B cell (primary cell): ENCODE measurements at regions not wholly inside any gene's neighbourhood (a gene's known extent, or its start where the extent isn't known, plus 50 kb on each side); places are given as distances from the start of the nearest gene placed in this dataset.

Source experiments
- ATAC-seq: fragments of 200-7000 bp; cut with Tn5 transposase; one replicate; pipeline ENCODE4 v1.10.0; 2021; ENCODE audit warnings: low read depth, mild to moderate bottlenecking, moderate number of reproducible peaks, moderate library complexity
- CTCF ChIA-PET: fragments of 350-600 bp; sonication (Branson Sonifier 250); formaldehyde crosslinking; loops from one replicate; lab custom pipeline; 2021; ENCODE audit warnings: antibody characterized with exemption, inconsistent platforms; lab: Charles Lee
- POLR2A ChIA-PET: fragments of 350-600 bp; sonication (Branson Sonifier 250); formaldehyde crosslinking; loops from one replicate; lab custom pipeline; 2021; ENCODE audit warnings: antibody characterized with exemption; lab: Charles Lee
- DNase-seq: peaks from one replicate; pipeline ENCODE4 v3.0.0; 2013
- H2AFZ ChIP-seq: 2 replicates; pipeline ENCODE4 v1.6.1; 2012; ENCODE audit warnings: mild to moderate bottlenecking, low read depth, low read length; ENCODE audit not compliant: insufficient read depth, poor library complexity, severe bottlenecking
- H3K27ac ChIP-seq, 2 donors: 1 replicate in 1 of 2; 2 replicates in 1 of 2; pipeline ENCODE4 v1.5.1; 2012 to 2013; ENCODE audit warnings: low read length in 2 of 2, mild to moderate bottlenecking in 2 of 2, moderate library complexity in 1 of 2
- H3K27me3 ChIP-seq, 4 experiments: fragments of 200-600 bp in 1 of 4; sonication (generic) in 1 of 4; replicated peaks in 1 of 4; 1 replicate in 2 of 4; 2 replicates in 2 of 4; pipeline versions ENCODE4 v1.6.1 to v1.7.0; 2013 to 2016; ENCODE audit warnings: low read length in 3 of 4, mild to moderate bottlenecking in 2 of 4, mixed read lengths in 1 of 4, moderate library complexity in 1 of 4; ENCODE audit not compliant: insufficient read depth in 4 of 4, control insufficient read depth in 3 of 4; ENCODE audit errors: control extremely low read depth in 1 of 4
- H3K36me3 ChIP-seq, 2 experiments: replicated peaks in 1 of 2; 1 replicate in 1 of 2; 2 replicates in 1 of 2; pipeline versions ENCODE4 v1.6.1 to v1.7.1; 2013; ENCODE audit warnings: low read length in 1 of 2; ENCODE audit not compliant: insufficient read depth in 2 of 2, control insufficient read depth in 1 of 2; ENCODE audit errors: control extremely low read depth in 1 of 2, extremely low read depth in 1 of 2
- H3K4me1 ChIP-seq, 2 donors: fragments of 200-600 bp in 1 of 2; sonication (generic) in 1 of 2; 1 replicate in 1 of 2; 2 replicates in 1 of 2; pipeline versions ENCODE4 v1.5.1 to v1.6.1; 2013 to 2017; ENCODE audit warnings: low read length in 2 of 2; ENCODE audit not compliant: control insufficient read depth in 2 of 2, insufficient read depth in 2 of 2
- H3K4me2 ChIP-seq: replicated peaks from 2 replicates; pipeline ENCODE3; 2012; ENCODE audit warnings: mild to moderate bottlenecking, low read depth, low read length; ENCODE audit not compliant: poor library complexity, severe bottlenecking
- H3K4me3 ChIP-seq, 5 experiments: fragments of 200-600 bp in 1 of 5; sonication (generic) in 1 of 5; 1 replicate in 3 of 5; 2 replicates in 2 of 5; pipeline versions ENCODE4 v1.5.1 to v1.7.0; 2011 to 2016; ENCODE audit warnings: low read length in 4 of 5, mild to moderate bottlenecking in 4 of 5, low read depth in 2 of 5, control low read depth in 1 of 5, moderate library complexity in 1 of 5; ENCODE audit not compliant: insufficient read depth in 1 of 5; ENCODE audit errors: control extremely low read depth in 1 of 5, extremely low read depth in 1 of 5
- H3K79me2 ChIP-seq: fragments of 200-600 bp; sonication (generic); one replicate; pipeline ENCODE4 v1.6.0; 2016; ENCODE audit warnings: low read length; ENCODE audit not compliant: control insufficient read depth, insufficient read depth
- H3K9ac ChIP-seq: fragments of 200-600 bp; sonication (generic); 2 replicates; pipeline ENCODE4 v1.6.1; 2017; ENCODE audit warnings: mild to moderate bottlenecking, low read length, moderate library complexity
- H3K9me3 ChIP-seq, 3 donors: one replicate each; pipeline versions ENCODE4 v1.6.1 to v1.7.1; 2013; ENCODE audit warnings: low read length in 2 of 3; ENCODE audit not compliant: control insufficient read depth in 2 of 3, insufficient read depth in 1 of 3; ENCODE audit errors: control extremely low read depth in 1 of 3
- H4K20me1 ChIP-seq: 2 replicates; pipeline ENCODE4 v1.6.0; 2012; ENCODE audit warnings: mild to moderate bottlenecking, low read length; ENCODE audit not compliant: insufficient read depth, control insufficient read depth, poor library complexity, severe bottlenecking
- H3K27ac Mint-ChIP-seq: one replicate; pipeline ENCODE4 v1.8.0; 2021; ENCODE audit warnings: mixed read lengths
- H3K27me3 Mint-ChIP-seq: one replicate; pipeline ENCODE4 v1.8.0; 2021; ENCODE audit warnings: mixed read lengths
- H3K4me1 Mint-ChIP-seq: one replicate; pipeline ENCODE4 v1.8.0; 2021; ENCODE audit warnings: mixed read lengths
- H3K4me3 Mint-ChIP-seq: one replicate; pipeline ENCODE4 v1.8.0; 2021; ENCODE audit warnings: mixed read lengths
- H3K9me3 Mint-ChIP-seq: one replicate; pipeline ENCODE4 v1.8.0; 2022; ENCODE audit warnings: mixed read lengths; ENCODE audit not compliant: insufficient read depth
- CTCF ChIP-seq: fragments of 200-600 bp; IDR thresholded peaks from one replicate; pipeline ENCODE4 v1.8.0; 2022; ENCODE audit warnings: antibody characterized with exemption, mild to moderate bottlenecking
- EZH2 ChIP-seq: IDR thresholded peaks from 2 replicates; pipeline ENCODE4 v1.6.1; 2012; ENCODE audit warnings: borderline replicate concordance, low read depth, mild to moderate bottlenecking, moderate library complexity, low read length; ENCODE audit not compliant: insufficient read depth, poor library complexity, severe bottlenecking
- WGBS: methylation state at CpG from one replicate; pipeline ENCODE4 v1.1.5; 2013; ENCODE audit warnings: missing lambda C conversion rate; ENCODE audit not compliant: insufficient coverage; 5-methylcytosine and 5-hydroxymethylcytosine counted together
- intact Hi-C: fragments of 100-400 bp; cut with micrococcal nuclease; formaldehyde crosslinking; loops from one replicate; pipeline ENCODE4 v1.10.0; 2022

- no peaks in the 10 kb centered on the region for H3K27me3 ChIP-seq
- H3K4me2 ChIP-seq = peak overlapping the region; percentile 61
- peaks cover 3 to 54% (median 6%) of the 10 kb centered on the region in 3 donors for H3K9me3 ChIP-seq
- ChIA-PET POLR2A (interaction anchor here (0.6 kb wide), 1 partner anchor 1216 kb away, joined by 8 read pairs; the partner anchor contains the start of gene DDX27), CTCF (no interaction called here)
- Mint-ChIP-seq H3K27ac (peak overlapping the region; percentile 27), H3K9me3 (peaks cover 7% of the 10 kb centered on the region), H3K4me3 (peak overlapping the region; percentile 21), H3K27me3 (no peaks in the 10 kb centered on the region), H3K4me1 (peaks cover 75% of the 10 kb centered on the region)
- H3K4me1 ChIP-seq = peaks cover 59 to 61% of the 10 kb centered on the region in 2 donors
- peak overlapping the region; percentile 59 to 68 for H3K27ac ChIP-seq
- 67% methylated on average over 1 of the region's 2 CpGs for WGBS
- DNase-seq (no peak), ATAC-seq (peak; percentile 6)
- no peak for TF ChIP-seq CTCF
- TF ChIP-seq EZH2 = no peak
- H3K4me3 ChIP-seq = no peak overlapping the region
- no peaks in the 10 kb centered on the region for H4K20me1 ChIP-seq
- intact Hi-C loops = loop anchor here (5.0 kb wide), 1 partner anchor 276 kb away; no protein-coding TSS in a partner anchor
- no peaks in the 10 kb centered on the region for H3K36me3 ChIP-seq
- H3K9ac ChIP-seq = no peak overlapping the region
- no peak overlapping the region for H2AFZ ChIP-seq
- no peaks in the 10 kb centered on the region for H3K79me2 ChIP-seq
Observed at GRCh38 chr20:48003021-48003420, 217.7 kb upstream of the SULF2 start.

GRCh38 chr20:48002517-48002970 is 217.3 kb upstream of the SULF2 start:
- H3K9ac ChIP-seq = no peak overlapping the region
- peaks cover 59% of the 10 kb centered on the region in 2 donors for H3K4me1 ChIP-seq
- H4K20me1 ChIP-seq = no peaks in the 10 kb centered on the region

More at GRCh38 chr20:48002517-48002970, 217.3 kb upstream of the SULF2 start:
- ChIA-PET POLR2A (interaction anchor here (0.6 kb wide), 1 partner anchor 1217 kb away, joined by 8 read pairs; the partner anchor contains the start of gene DDX27), CTCF (no interaction called here)
- TF ChIP-seq CTCF (no peak), EZH2 (no peak)
- Histone ChIP-seq H3K4me3 (peak overlapping the region in 1 of 5 experiments; percentile 5), H3K4me2 (peak overlapping the region; percentile 61), H3K27me3 (no peaks in the 10 kb centered on the region), H3K9me3 (peaks cover under 1 to 50% (median 3%) of the 10 kb centered on the region in 3 donors), H3K79me2 (no peaks in the 10 kb centered on the region), H2AFZ (no peak overlapping the region), H3K27ac (peak overlapping the region; percentile 59 to 68), H3K36me3 (no peaks in the 10 kb centered on the region)
- Mint-ChIP-seq H3K27me3 (no peaks in the 10 kb centered on the region), H3K9me3 (peaks cover 6% of the 10 kb centered on the region), H3K4me3 (peak overlapping the region; percentile 21), H3K27ac (peak overlapping the region; percentile 4), H3K4me1 (peaks cover 73% of the 10 kb centered on the region)
- intact Hi-C loops = loop anchor here (5.0 kb wide), 1 partner anchor 275 kb away; no protein-coding TSS in a partner anchor
- 15% methylated on average over 2 of the region's 2 CpGs for WGBS
- DNase-seq (peak; percentile 76), ATAC-seq (peak; percentile 76)
